ENCODE measurements at regions not wholly inside any gene's neighbourhood (a gene's known extent, or its start where the extent isn't known, plus 50 kb on each side); places are given as distances from the start of the nearest gene placed in this dataset.
A peak's percentile ranks its signal among the peaks of the same experiment; 100 is the strongest.

GRCh38 chr18:10054366-10054765, 140.6 kb downstream of the VAPA start:
- Histone ChIP-seq H3K4me3 (ENCODE audit: low read depth, low read length) (no peak overlapping the region), H3K36me3 (replicated peaks) (no peaks in the 10 kb centered on the region), H3K27ac (no peak overlapping the region), H3K27me3 (replicated peaks) (no peaks in the 10 kb centered on the region)
- TF ChIP-seq CTCF (IDR thresholded peaks at IDR 0.05; ENCODE audit: low read depth, low read length, missing control alignments) = no peak
- no peak for DNase-seq
- in situ Hi-C loops (cut with HindIII; ENCODE audit: low pct_ligation_motif_present, low sequenced_read_pairs) = no loop called here

GRCh38 chr18:10055125-10055750, 141.4 kb downstream of the VAPA start:
- DNase-seq = no peak
- H3K27ac ChIP-seq = no peak overlapping the region
- TF ChIP-seq CTCF (IDR thresholded peaks at IDR 0.05; ENCODE audit: low read depth, low read length, missing control alignments) = no peak
- no peaks in the 10 kb centered on the region for H3K36me3 ChIP-seq (replicated peaks)
- no peak overlapping the region for H3K4me3 ChIP-seq (ENCODE audit: low read depth, low read length)
- in situ Hi-C loops (cut with HindIII; ENCODE audit: low pct_ligation_motif_present, low sequenced_read_pairs) = no loop called here
- no peaks in the 10 kb centered on the region for H3K27me3 ChIP-seq (replicated peaks)

- in situ Hi-C loops (cut with HindIII; ENCODE audit: low pct_ligation_motif_present, low sequenced_read_pairs) = no loop called here
- Histone ChIP-seq H3K4me3 (ENCODE audit: low read depth, low read length) (no peak overlapping the region), H3K36me3 (replicated peaks) (no peaks in the 10 kb centered on the region), H3K27ac (no peak overlapping the region), H3K27me3 (replicated peaks) (no peaks in the 10 kb centered on the region)
- no peak for DNase-seq
- TF ChIP-seq CTCF (IDR thresholded peaks at IDR 0.05; ENCODE audit: low read depth, low read length, missing control alignments) = no peak
Measured at GRCh38 chr18:10056506-10056905, 142.7 kb downstream of the VAPA start.

GRCh38 chr18:10057401-10057893, 143.6 kb downstream of the VAPA start:
- H3K27ac ChIP-seq = peak overlapping the region; percentile 69
- in situ Hi-C loops (cut with HindIII; ENCODE audit: low pct_ligation_motif_present, low sequenced_read_pairs) = no loop called here
- H3K4me3 ChIP-seq (ENCODE audit: low read depth, low read length) = no peak overlapping the region
- peak; percentile 10 for DNase-seq
- no peak for TF ChIP-seq CTCF (IDR thresholded peaks at IDR 0.05; ENCODE audit: low read depth, low read length, missing control alignments)
- H3K36me3 ChIP-seq (replicated peaks) = no peaks in the 10 kb centered on the region
- H3K27me3 ChIP-seq (replicated peaks) = no peaks in the 10 kb centered on the region

GRCh38 chr18:10057894-10058791, 144.3 kb downstream of the VAPA start:
- peak; percentile 59 for DNase-seq
- Histone ChIP-seq H3K27ac (peak overlapping the region; percentile 69), H3K27me3 (replicated peaks) (no peaks in the 10 kb centered on the region), H3K4me3 (ENCODE audit: low read depth, low read length) (no peak overlapping the region), H3K36me3 (replicated peaks) (no peaks in the 10 kb centered on the region)
- in situ Hi-C loops (cut with HindIII; ENCODE audit: low pct_ligation_motif_present, low sequenced_read_pairs) = no loop called here
- no peak for TF ChIP-seq CTCF (IDR thresholded peaks at IDR 0.05; ENCODE audit: low read depth, low read length, missing control alignments)

All from brain microvascular endothelial cell (primary cell).